SU-DHL-6 (cell line): ENCODE measurements at regions not wholly inside any gene's neighbourhood (a gene's known extent, or its start where the extent isn't known, plus 50 kb on each side); places are given as distances from the start of the nearest gene placed in this dataset.
"Not testable (repeated sequence)": the region's sequence is repeated elsewhere in the genome, so short reads cannot be mapped to it uniquely, and the experiment has no call there.

ENCODE experiments used
- H2AFZ ChIP-seq: fragments of 200-600 bp; sonication (generic); 2 replicates; pipeline ENCODE4 v1.6.1; 2014; ENCODE audit warnings: low read depth, mild to moderate bottlenecking, moderate library complexity, mixed read lengths, antibody characterized with exemption, low read length; ENCODE audit not compliant: severe bottlenecking
- H3F3A ChIP-seq: fragments of 200-600 bp; shearing (Covaris generic); 2 replicates; pipeline ENCODE4 v1.6.0; 2016; ENCODE audit warnings: antibody characterized with exemption, mild to moderate bottlenecking; ENCODE audit not compliant: insufficient read depth
- H3K27ac ChIP-seq: fragments of 200-600 bp; sonication (generic); 2 replicates; pipeline ENCODE4 v1.5.1; 2016; ENCODE audit warnings: low read depth, mild to moderate bottlenecking, low read length, moderate library complexity, mixed read lengths
- H3K27me3 ChIP-seq: fragments of 200-600 bp; sonication (generic), shearing (Covaris generic); 2 replicates; pipeline ENCODE4 v1.6.0; 2014; ENCODE audit warnings: mild to moderate bottlenecking, low read length
- H3K36me3 ChIP-seq: fragments of 200-600 bp; sonication (generic); 2 replicates; pipeline ENCODE4 v1.6.1; 2014; ENCODE audit warnings: mild to moderate bottlenecking, low read length, mixed read lengths
- H3K4me2 ChIP-seq: fragments of 300-600, 200-600 bp; shearing (Covaris generic), sonication (generic); 2 replicates; pipeline ENCODE4 v1.6.0; 2014; ENCODE audit warnings: low read length, low read depth, mild to moderate bottlenecking; ENCODE audit not compliant: poor library complexity, severe bottlenecking
- H3K4me3 ChIP-seq: fragments of 200-600 bp; sonication (generic); 2 replicates; pipeline ENCODE4 v1.5.1; 2014; ENCODE audit warnings: antibody characterized with exemption, low read length, mild to moderate bottlenecking, mixed read lengths; ENCODE audit not compliant: insufficient read depth, poor library complexity, severe bottlenecking
- H3K79me2 ChIP-seq: fragments of 200-600 bp; sonication (generic); 2 replicates; pipeline ENCODE4 v1.6.1; 2014; ENCODE audit warnings: mild to moderate bottlenecking, low read length, moderate library complexity; ENCODE audit not compliant: insufficient read depth
- H3K9ac ChIP-seq: fragments of 200-600 bp; sonication (generic); 2 replicates; pipeline ENCODE4 v1.7.0; 2014; ENCODE audit warnings: mild to moderate bottlenecking, low read length
- H3K9me2 ChIP-seq: fragments of 200-600 bp; sonication (generic); replicated peaks from 2 replicates; pipeline ENCODE4 v1.6.1; 2014; ENCODE audit warnings: low read length; ENCODE audit not compliant: insufficient read depth
- H3K9me3 ChIP-seq: fragments of 200-600 bp; sonication (generic); 2 replicates; pipeline ENCODE4 v1.6.1; 2014; ENCODE audit warnings: low read length, mixed read lengths; ENCODE audit not compliant: insufficient read depth
- H4K20me1 ChIP-seq: fragments of 200-600 bp; sonication (generic); 2 replicates; pipeline ENCODE4 v1.6.1; 2014; ENCODE audit warnings: low read depth, mild to moderate bottlenecking, antibody characterized with exemption, low read length, moderate library complexity, mixed read lengths
- EZH2phosphoT487 ChIP-seq: fragments of 200-600 bp; sonication (generic), shearing (Covaris generic); conservative IDR thresholded peaks from 2 replicates; pipeline ENCODE4 v1.6.1; 2018; ENCODE audit warnings: mild to moderate bottlenecking, antibody characterized with exemption, low read length, moderate library complexity, mixed read lengths
- TF ChIP-seq, protein P1 (sequence below): fragments of 200-600 bp; sonication (generic); IDR thresholded peaks from one replicate; pipeline ENCODE4 v1.5.1; 2017; ENCODE audit warnings: antibody characterized with exemption, mild to moderate bottlenecking, low read length, moderate library complexity; ENCODE audit not compliant: insufficient read depth, poor library complexity, severe bottlenecking

DNA sequence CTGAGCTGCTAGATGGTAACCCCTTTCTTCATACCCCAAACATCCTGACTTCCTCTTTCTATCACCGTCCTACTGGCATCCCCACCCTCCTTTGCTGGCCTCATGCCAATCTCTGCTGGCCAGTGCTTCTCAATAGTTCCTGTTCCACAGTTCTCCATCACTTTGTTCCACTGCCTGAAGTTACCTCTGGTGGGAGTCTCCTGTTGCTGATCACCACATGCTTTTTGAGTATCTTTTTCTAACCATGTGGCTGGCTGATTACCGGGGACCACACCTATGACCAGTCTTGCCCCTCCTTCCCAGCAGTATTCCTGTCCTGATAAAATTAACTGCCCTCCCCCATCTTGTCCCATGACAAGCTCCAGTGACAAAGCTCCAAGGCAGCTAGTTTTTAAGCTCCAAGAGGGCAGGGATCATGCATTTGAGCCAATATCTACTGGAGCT, 380.4 kb upstream of the CCL2 start:
- Histone ChIP-seq H3K79me2 (no peaks in the 10 kb centered on the region), H3K9me2 (no peaks in the 10 kb centered on the region), H3K27me3 (no peaks in the 10 kb centered on the region), H3K4me3 (no peak overlapping the region), H3K9me3 (no peaks in the 10 kb centered on the region), H2AFZ (no peak overlapping the region), H3K36me3 (no peaks in the 10 kb centered on the region), H3F3A (no peaks in the 10 kb centered on the region), H3K9ac (no peak overlapping the region), H3K27ac (no peak overlapping the region), H4K20me1 (no peaks in the 10 kb centered on the region), H3K4me2 (no peak overlapping the region)
- TF ChIP-seq EZH2phosphoT487: no peak
- TF ChIP-seq, protein P1, sequence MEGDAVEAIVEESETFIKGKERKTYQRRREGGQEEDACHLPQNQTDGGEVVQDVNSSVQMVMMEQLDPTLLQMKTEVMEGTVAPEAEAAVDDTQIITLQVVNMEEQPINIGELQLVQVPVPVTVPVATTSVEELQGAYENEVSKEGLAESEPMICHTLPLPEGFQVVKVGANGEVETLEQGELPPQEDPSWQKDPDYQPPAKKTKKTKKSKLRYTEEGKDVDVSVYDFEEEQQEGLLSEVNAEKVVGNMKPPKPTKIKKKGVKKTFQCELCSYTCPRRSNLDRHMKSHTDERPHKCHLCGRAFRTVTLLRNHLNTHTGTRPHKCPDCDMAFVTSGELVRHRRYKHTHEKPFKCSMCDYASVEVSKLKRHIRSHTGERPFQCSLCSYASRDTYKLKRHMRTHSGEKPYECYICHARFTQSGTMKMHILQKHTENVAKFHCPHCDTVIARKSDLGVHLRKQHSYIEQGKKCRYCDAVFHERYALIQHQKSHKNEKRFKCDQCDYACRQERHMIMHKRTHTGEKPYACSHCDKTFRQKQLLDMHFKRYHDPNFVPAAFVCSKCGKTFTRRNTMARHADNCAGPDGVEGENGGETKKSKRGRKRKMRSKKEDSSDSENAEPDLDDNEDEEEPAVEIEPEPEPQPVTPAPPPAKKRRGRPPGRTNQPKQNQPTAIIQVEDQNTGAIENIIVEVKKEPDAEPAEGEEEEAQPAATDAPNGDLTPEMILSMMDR: no peak

DNA sequence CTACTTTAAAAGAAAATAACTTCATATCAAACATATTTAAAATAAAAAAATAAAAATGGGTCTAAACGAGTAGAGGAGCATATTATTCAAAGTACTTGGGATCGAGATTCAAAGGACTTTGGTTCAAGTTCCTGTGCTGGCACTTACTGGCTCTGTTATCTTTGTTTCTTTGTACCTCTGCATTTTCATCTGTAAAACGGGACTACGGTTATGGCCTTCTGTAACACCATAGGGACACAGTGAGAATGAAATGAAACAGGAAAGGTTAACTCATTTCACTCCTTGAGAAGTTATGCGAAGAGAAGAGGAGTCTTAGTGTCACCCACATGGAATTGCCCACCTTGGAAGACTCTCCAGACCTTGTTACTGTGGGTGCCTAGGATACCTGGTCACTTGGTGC, 379.1 kb upstream of the CCL2 start:
- Histone ChIP-seq H3K9me2 (no peaks in the 10 kb centered on the region), H3K4me2 (no peak overlapping the region), H3K27ac (no peak overlapping the region), H3F3A (no peaks in the 10 kb centered on the region), H3K4me3 (no peak overlapping the region), H4K20me1 (no peaks in the 10 kb centered on the region), H3K9me3 (no peaks in the 10 kb centered on the region), H2AFZ (no peak overlapping the region), H3K27me3 (no peaks in the 10 kb centered on the region), H3K9ac (no peak overlapping the region), H3K36me3 (no peaks in the 10 kb centered on the region), H3K79me2 (no peaks in the 10 kb centered on the region)
- no peak for TF ChIP-seq EZH2phosphoT487
- TF ChIP-seq, protein P1: no peak

DNA sequence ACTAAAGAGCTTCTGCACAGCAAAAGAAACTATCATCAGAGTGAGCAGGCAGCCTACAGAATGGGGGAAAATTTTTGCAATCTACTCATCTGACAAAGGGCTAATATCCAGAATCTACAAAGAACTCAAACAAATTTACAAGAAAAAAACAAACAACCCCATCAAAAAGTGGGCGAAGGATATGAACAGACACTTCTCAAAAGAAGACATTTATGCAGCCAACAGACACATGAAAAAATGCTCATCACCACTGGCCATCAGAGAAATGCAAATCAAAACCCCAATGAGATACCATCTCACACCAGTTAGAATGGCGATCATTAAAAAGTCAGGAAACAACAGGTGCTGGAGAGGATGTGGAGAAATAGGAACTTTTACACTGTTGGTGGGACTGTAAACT, 372.8 kb upstream of the CCL2 start:
- not testable (repeated sequence) for H3K36me3 ChIP-seq, H3K27me3 ChIP-seq, H3K27ac ChIP-seq, H3F3A ChIP-seq, H3K4me2 ChIP-seq, H3K9me3 ChIP-seq, H2AFZ ChIP-seq, H3K4me3 ChIP-seq, H4K20me1 ChIP-seq, H3K9me2 ChIP-seq, H3K79me2 ChIP-seq, H3K9ac ChIP-seq

DNA sequence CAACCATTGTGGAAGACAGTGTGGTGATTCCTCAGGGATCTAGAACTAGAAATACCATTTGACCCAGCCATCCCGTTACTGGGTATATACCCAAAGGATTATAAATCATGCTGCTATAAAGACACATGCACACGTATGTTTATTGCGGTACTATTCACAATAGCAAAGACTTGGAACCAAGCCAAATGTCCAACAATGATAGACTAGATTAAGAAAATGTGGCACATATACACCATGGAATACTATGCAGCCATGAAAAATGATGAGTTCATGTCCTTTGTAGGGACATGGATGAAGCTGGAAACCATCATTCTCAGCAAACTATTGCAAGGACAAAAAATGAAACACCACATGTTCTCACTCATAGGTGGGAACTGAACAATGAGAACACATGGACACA, 372.4 kb upstream of the CCL2 start:
- not testable (repeated sequence) for H3K36me3 ChIP-seq, H3F3A ChIP-seq, H3K9me3 ChIP-seq, H3K9ac ChIP-seq, H4K20me1 ChIP-seq, H3K27me3 ChIP-seq, H3K4me3 ChIP-seq, H2AFZ ChIP-seq, H3K4me2 ChIP-seq, H3K27ac ChIP-seq, H3K79me2 ChIP-seq, H3K9me2 ChIP-seq
